H1 (cell line): ENCODE measurements at regions not wholly inside any gene's neighbourhood (a gene's known extent, or its start where the extent isn't known, plus 50 kb on each side); places are given as distances from the start of the nearest gene placed in this dataset.

Experiments used
- CTCF ChIA-PET: fragments of 300-600 bp; sonication (Branson Sonifier 250); formaldehyde crosslinking; loops from one replicate; lab custom pipeline; 2021; ENCODE audit not compliant: partially characterized antibody; lab: Charles Lee
- POLR2A ChIA-PET: fragments of 300-600 bp; sonication (Branson Sonifier 250); formaldehyde crosslinking; loops from one replicate; lab custom pipeline; 2021; ENCODE audit warnings: inconsistent platforms; ENCODE audit not compliant: partially characterized antibody; lab: Charles Lee
- DNase-seq, 2 experiments: peaks; one replicate each; pipeline versions ENCODE4 v3.0.0 to v3.0.0-alpha.2; 2010 to 2022; ENCODE audit warnings: low spot score in 2 of 2, low read depth in 1 of 2, mixed read lengths in 1 of 2
- FAIRE-seq: peaks from 2 replicates; lab custom pipeline; 2011; peaks lifted over from hg19 to GRCh38; lab: Jason Lieb, UNC
- H2AFZ ChIP-seq: 2 replicates; pipeline ENCODE4 v1.8.1; 2012; ENCODE audit warnings: low read length, inconsistent platforms
- H2AK5ac ChIP-seq: 2 replicates; pipeline ENCODE4 v1.6.1; 2013; ENCODE audit warnings: low read depth, low read length
- H2BK120ac ChIP-seq: replicated peaks from 2 replicates; pipeline ENCODE3; 2013; ENCODE audit warnings: low read depth, low read length, inconsistent platforms
- H2BK12ac ChIP-seq: 2 replicates; pipeline ENCODE4 v1.6.1; 2013; ENCODE audit warnings: low read depth, low read length
- H2BK15ac ChIP-seq: 2 replicates; pipeline ENCODE4 v1.6.1; 2013; ENCODE audit warnings: low read length
- H2BK20ac ChIP-seq: 2 replicates; pipeline ENCODE4 v1.6.1; 2013; ENCODE audit warnings: low read length
- H2BK5ac ChIP-seq: 2 replicates; pipeline ENCODE4 v1.6.1; 2013; ENCODE audit warnings: low read depth, low read length
- H3K14ac ChIP-seq: 2 replicates; pipeline ENCODE4 v1.6.1; 2013; ENCODE audit warnings: inconsistent platforms; ENCODE audit not compliant: insufficient read length
- H3K18ac ChIP-seq: 2 replicates; pipeline ENCODE4 v1.6.1; 2013; ENCODE audit warnings: low read length; ENCODE audit errors: extremely low read depth
- H3K23ac ChIP-seq: 2 replicates; pipeline ENCODE4 v1.6.1; 2013; ENCODE audit warnings: inconsistent platforms; ENCODE audit not compliant: insufficient read length
- H3K23me2 ChIP-seq: 2 replicates; pipeline ENCODE4 v1.6.1; 2013; ENCODE audit warnings: low read depth, low read length
- H3K27ac ChIP-seq: 2 replicates; pipeline ENCODE4 v1.6.1; 2011; ENCODE audit warnings: low read depth, low read length, inconsistent platforms
- H3K27me3 ChIP-seq, 4 experiments: replicated peaks in 1 of 4; 1 replicate in 1 of 4; 2 replicates in 3 of 4; pipeline versions ENCODE4 v1.6.1 to v1.8.1; 2011 to 2013; ENCODE audit warnings: low read length in 3 of 4, mild to moderate bottlenecking in 3 of 4, inconsistent platforms in 2 of 4, mixed read lengths in 2 of 4, moderate library complexity in 1 of 4; ENCODE audit not compliant: control insufficient read depth in 3 of 4, insufficient read depth in 3 of 4; ENCODE audit errors: extremely low read depth in 1 of 4
- H3K36me3 ChIP-seq, 4 experiments: 2 replicates each; pipeline versions ENCODE4 v1.6.1 to v1.8.1; 2011 to 2013; ENCODE audit warnings: mild to moderate bottlenecking in 4 of 4, low read length in 3 of 4, moderate library complexity in 2 of 4, control low read depth in 1 of 4, inconsistent platforms in 1 of 4; ENCODE audit not compliant: insufficient read depth in 4 of 4, control insufficient read depth in 2 of 4
- H3K4ac ChIP-seq: replicated peaks from 2 replicates; pipeline ENCODE3; 2013; ENCODE audit warnings: low read length, low read depth, mixed read lengths, inconsistent platforms; ENCODE audit not compliant: insufficient read length
- H3K4me1 ChIP-seq, 4 experiments: replicated peaks in 1 of 4; 1 replicate in 1 of 4; 2 replicates in 3 of 4; pipeline versions ENCODE4 v1.6.1 to v1.8.1; 2011 to 2013; ENCODE audit warnings: low read length in 3 of 4, inconsistent platforms in 2 of 4, mixed read lengths in 1 of 4; ENCODE audit not compliant: insufficient read depth in 4 of 4, control insufficient read depth in 3 of 4
- H3K4me2 ChIP-seq, 2 experiments: 2 replicates each; pipeline versions ENCODE4 v1.6.1 to v1.8.1; 2011 to 2013; ENCODE audit warnings: low read depth in 2 of 2, low read length in 2 of 2, control low read depth in 1 of 2, inconsistent platforms in 1 of 2, mild to moderate bottlenecking in 1 of 2; ENCODE audit not compliant: insufficient read depth in 1 of 2
- H3K4me3 ChIP-seq, 4 experiments: fragments of 200-600, 300-600 bp in 1 of 4; sonication (generic), shearing (Covaris generic), sonication (Bioruptor Twin) in 1 of 4; 2 replicates each; pipeline versions ENCODE4 v1.5.1 to v1.8.1; 2011 to 2016; ENCODE audit warnings: low read length in 4 of 4, low read depth in 3 of 4, control low read depth in 2 of 4, inconsistent platforms in 2 of 4, mild to moderate bottlenecking in 2 of 4, mixed read lengths in 1 of 4, moderate library complexity in 1 of 4; ENCODE audit not compliant: insufficient read depth in 2 of 4; ENCODE audit errors: extremely low read depth in 1 of 4
- H3K56ac ChIP-seq: replicated peaks from 2 replicates; pipeline ENCODE3; 2013; ENCODE audit warnings: low read depth, mild to moderate bottlenecking, mixed read lengths, low read length, inconsistent platforms; ENCODE audit not compliant: insufficient read length
- H3K79me1 ChIP-seq: 2 replicates; pipeline ENCODE4 v1.6.1; 2013; ENCODE audit warnings: low read depth, low read length, control low read depth
- H3K79me2 ChIP-seq, 2 experiments: 2 replicates each; pipeline versions ENCODE4 v1.6.1 to v1.8.1; 2012 to 2013; ENCODE audit warnings: low read length in 2 of 2, mild to moderate bottlenecking in 2 of 2, inconsistent platforms in 1 of 2; ENCODE audit not compliant: insufficient read depth in 2 of 2, control insufficient read depth in 1 of 2
- H3K9ac ChIP-seq, 4 experiments: replicated peaks in 1 of 4; 1 replicate in 1 of 4; 2 replicates in 3 of 4; pipeline versions ENCODE4 v1.6.1 to v1.8.1; 2011 to 2013; ENCODE audit warnings: low read depth in 3 of 4, low read length in 3 of 4, control low read depth in 2 of 4, mild to moderate bottlenecking in 2 of 4, moderate library complexity in 2 of 4, inconsistent platforms in 1 of 4; ENCODE audit errors: extremely low read depth in 1 of 4
- H3K9me3 ChIP-seq, 2 experiments: 2 replicates each; pipeline versions ENCODE4 v1.6.1 to v1.8.1; 2012 to 2013; ENCODE audit warnings: mild to moderate bottlenecking in 2 of 2, moderate library complexity in 2 of 2, control low read depth in 1 of 2, inconsistent platforms in 1 of 2, low read depth in 1 of 2, low read length in 1 of 2, mixed read lengths in 1 of 2; ENCODE audit not compliant: insufficient read depth in 2 of 2
- H4K20me1 ChIP-seq, 2 experiments: replicated peaks in 1 of 2; 2 replicates each; pipeline versions ENCODE3 to v1.8.1; 2011 to 2013; ENCODE audit warnings: inconsistent platforms in 2 of 2, low read length in 2 of 2, mild to moderate bottlenecking in 1 of 2; ENCODE audit not compliant: insufficient read depth in 2 of 2, control insufficient read depth in 1 of 2
- H4K5ac ChIP-seq: 2 replicates; pipeline ENCODE4 v1.6.1; 2013; ENCODE audit warnings: low read length, low read depth, mixed read lengths, inconsistent platforms; ENCODE audit not compliant: insufficient read length
- H4K8ac ChIP-seq: 2 replicates; pipeline ENCODE4 v1.8.0; 2013; ENCODE audit warnings: mild to moderate bottlenecking, moderate library complexity, low read length, inconsistent platforms; ENCODE audit not compliant: insufficient read depth; ENCODE audit errors: extremely low read depth
- H4K91ac ChIP-seq: replicated peaks from 2 replicates; pipeline ENCODE3; 2013; ENCODE audit warnings: low read length, mixed read lengths, inconsistent platforms; ENCODE audit not compliant: insufficient read length
- CEBPB ChIP-seq: IDR thresholded peaks from 2 replicates; pipeline ENCODE4 v1.6.1; 2012; ENCODE audit warnings: low read depth, low read length
- POLR2AphosphoS5 ChIP-seq: IDR thresholded peaks from 2 replicates; pipeline ENCODE4 v1.6.1; 2011; ENCODE audit warnings: low read depth, low read length
- WGBS, 2 experiments: shearing (Covaris generic) in 1 of 2; methylation state at CpG; one replicate each; pipeline versions ENCODE4 v1.1.6 to v1.1.7; 2013 to 2015; ENCODE audit warnings: low lambda C conversion rate in 2 of 2, mixed read lengths in 2 of 2, inconsistent platforms in 1 of 2, low coverage in 1 of 2, missing lambda C conversion rate in 1 of 2; ENCODE audit not compliant: insufficient replicate concordance in 2 of 2, insufficient coverage in 1 of 2, insufficient read length in 1 of 2; ENCODE audit errors: extremely low coverage in 1 of 2, missing lambda C conversion rate in 1 of 2; 5-methylcytosine and 5-hydroxymethylcytosine counted together

DNA sequence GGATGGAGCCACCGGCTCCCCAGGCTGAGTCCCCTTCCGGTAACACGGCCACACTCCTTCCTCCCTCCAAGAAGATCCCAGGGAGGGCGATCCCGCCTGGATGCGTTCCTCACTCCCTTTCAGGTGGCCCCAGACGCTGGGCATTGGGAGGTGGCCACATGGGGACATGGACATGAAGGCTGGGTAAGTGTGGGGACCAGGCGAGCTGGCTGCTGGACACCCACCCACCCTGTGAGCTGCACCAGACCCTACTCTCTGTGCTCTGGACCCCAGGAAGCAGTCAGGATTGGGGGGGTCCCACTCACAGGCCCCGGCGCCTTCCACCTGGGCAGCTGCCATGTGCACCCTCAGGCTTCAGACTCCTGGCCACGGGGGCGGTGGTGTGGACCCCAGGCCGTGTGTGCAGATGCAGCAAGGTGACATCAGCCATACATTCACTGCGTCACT lies 932.8 kb downstream of the BRD1 start:
- Histone ChIP-seq H3K79me2 (no peaks in the 10 kb centered on the region), H2BK12ac (no peak overlapping the region), H3K4me3 (no peak overlapping the region), H4K91ac (no peak overlapping the region), H4K20me1 (no peaks in the 10 kb centered on the region), H2BK15ac (no peak overlapping the region; the same call in 1 of the 2 replicates), H3K79me1 (no peaks in the 10 kb centered on the region), H3K27ac (no peak overlapping the region), H4K8ac (no peak overlapping the region), H3K36me3 (no peaks in the 10 kb centered on the region), H3K4me1 (no peaks in the 10 kb centered on the region)
- POLR2A ChIA-PET, result no interaction called here
- 88% methylated on average over 12 of the region's 14 CpGs; no CpG with 5 or more reads in 1 of the 2 experiments for WGBS, 2 experiments
- TF ChIP-seq CEBPB, result no peak
- no peak for TF ChIP-seq POLR2AphosphoS5
- TF ChIP-seq, all 59 proteins: peak for 0
- Histone ChIP-seq H3K4ac (no peak overlapping the region), H3K18ac (no peak overlapping the region), H2AK5ac (no peak overlapping the region), H3K27me3 (peaks cover 0 to 4% (median 2%) of the 10 kb centered on the region in 4 experiments; a peak in 3 of 7 replicates), H3K4me2 (no peak overlapping the region), H3K9me3 (peaks cover 0 to 3% of the 10 kb centered on the region in 2 experiments; a peak in 1 of 4 replicates), H3K14ac (no peak overlapping the region), H2BK20ac (no peak overlapping the region), H3K23me2 (no peaks in the 10 kb centered on the region), H2BK5ac (no peak overlapping the region), H3K23ac (no peak overlapping the region), H3K56ac (no peak overlapping the region), H2BK120ac (no peak overlapping the region), H3K9ac (no peak overlapping the region), H4K5ac (no peak overlapping the region), H2AFZ (no peak overlapping the region)
- DNase-seq (no peak), FAIRE-seq (no peak)
- CTCF ChIA-PET, result interaction anchor here (0.5 to 2.0 kb wide), 17 partner anchors 9 to 462 kb away, joined by 3 to 8 read pairs (median 3); no protein-coding TSS in a partner anchor
